ENCODE measurements at regions not wholly inside any gene's neighbourhood (a gene's known extent, or its start where the extent isn't known, plus 50 kb on each side); places are given as distances from the start of the nearest gene placed in this dataset.
"Not testable (repeated sequence)": the region's sequence is repeated elsewhere in the genome, so short reads cannot be mapped to it uniquely, and the experiment has no call there.

GRCh38 chr14:39558525-39558924 is 126.3 kb upstream of the FBXO33 start:
- no peak for DNase-seq (ENCODE audit: low read depth in 1 of 2, low spot score in 1 of 2)

GRCh38 chr14:39555749-39556148 is 123.5 kb upstream of the FBXO33 start:
- DNase-seq (ENCODE audit: low read depth in 1 of 2, low spot score in 1 of 2), result no peak

GRCh38 chr14:39554576-39554975 is 122.3 kb upstream of the FBXO33 start:
- DNase-seq (ENCODE audit: low read depth in 1 of 2, low spot score in 1 of 2), result no peak

- no peak for DNase-seq (ENCODE audit: low read depth in 1 of 2, low spot score in 1 of 2)
Observed at GRCh38 chr14:39548358-39548757, 116.1 kb upstream of the FBXO33 start.

GRCh38 chr14:39547845-39548244 is 115.6 kb upstream of the FBXO33 start:
- no peak for DNase-seq (ENCODE audit: low read depth in 1 of 2, low spot score in 1 of 2)

GRCh38 chr14:39505812-39506211 is 73.6 kb upstream of the FBXO33 start:
- DNase-seq (ENCODE audit: low read depth in 1 of 2, low spot score in 1 of 2), result no peak

- no peak for DNase-seq (ENCODE audit: low read depth in 1 of 2, low spot score in 1 of 2)
Observed at GRCh38 chr14:39500253-39500652, 68.0 kb upstream of the FBXO33 start.

GRCh38 chr14:39499514-39499913 is 67.3 kb upstream of the FBXO33 start:
- DNase-seq (ENCODE audit: low read depth in 1 of 2, low spot score in 1 of 2), result no peak

GRCh38 chr14:39497677-39498076 is 65.4 kb upstream of the FBXO33 start:
- DNase-seq (ENCODE audit: low read depth in 1 of 2, low spot score in 1 of 2), result not testable (repeated sequence)

GRCh38 chr14:39492267-39492666 is 60.0 kb upstream of the FBXO33 start:
- DNase-seq (ENCODE audit: low read depth in 1 of 2, low spot score in 1 of 2), result no peak

- DNase-seq (ENCODE audit: low read depth in 1 of 2, low spot score in 1 of 2), result no peak
Observed at GRCh38 chr14:39491134-39491571, 58.9 kb upstream of the FBXO33 start.

GRCh38 chr14:39488600-39488999 is 56.4 kb upstream of the FBXO33 start:
- no peak for DNase-seq (ENCODE audit: low read depth in 1 of 2, low spot score in 1 of 2)

GRCh38 chr14:39483682-39484081 is 51.4 kb upstream of the FBXO33 start:
- no peak for DNase-seq (ENCODE audit: low read depth in 1 of 2, low spot score in 1 of 2)

Data from activated CD4-positive, alpha-beta T cell treated with anti-CD3 and anti-CD28 coated beads, Interleukin-2, amount 50 U/mL, for 24 hours (primary cell).